NCI-H526 (cell line): ENCODE measurements at regions not wholly inside any gene's neighbourhood (a gene's known extent, or its start where the extent isn't known, plus 50 kb on each side); places are given as distances from the start of the nearest gene placed in this dataset.

ENCODE experiments used
- DNase-seq, 2 experiments: peaks; one replicate each; lab custom pipeline; 2025; lab: John Stamatoyannopoulos, UW

- DNase-seq: no peak
These were observed 125.1 kb downstream of the ETS2 start for GRCh38 chr21:38930853-38931252.

GRCh38 chr21:38930066-38930465 is 124.3 kb downstream of the ETS2 start:
- DNase-seq: no peak

DNA sequence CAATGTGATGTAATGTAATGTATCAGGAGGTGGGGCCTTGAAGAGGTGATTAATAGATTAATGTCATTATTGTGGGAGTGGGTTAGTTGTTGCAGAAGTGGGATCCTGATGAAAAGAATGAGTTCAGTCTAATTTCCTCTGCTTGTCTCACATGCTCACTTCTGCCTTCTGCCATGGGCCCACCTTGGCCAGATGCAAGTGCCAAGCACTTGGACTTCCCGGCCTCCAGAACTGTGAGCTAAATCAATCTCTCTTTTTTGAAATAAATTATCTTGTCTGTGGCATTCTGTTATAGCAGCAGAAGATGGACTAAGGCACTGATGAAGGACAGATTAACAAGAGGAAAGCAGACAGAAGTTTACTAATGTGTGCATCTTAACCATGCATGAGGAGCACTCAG is 123.9 kb downstream of the ETS2 start:
- no peak for DNase-seq

DNA sequence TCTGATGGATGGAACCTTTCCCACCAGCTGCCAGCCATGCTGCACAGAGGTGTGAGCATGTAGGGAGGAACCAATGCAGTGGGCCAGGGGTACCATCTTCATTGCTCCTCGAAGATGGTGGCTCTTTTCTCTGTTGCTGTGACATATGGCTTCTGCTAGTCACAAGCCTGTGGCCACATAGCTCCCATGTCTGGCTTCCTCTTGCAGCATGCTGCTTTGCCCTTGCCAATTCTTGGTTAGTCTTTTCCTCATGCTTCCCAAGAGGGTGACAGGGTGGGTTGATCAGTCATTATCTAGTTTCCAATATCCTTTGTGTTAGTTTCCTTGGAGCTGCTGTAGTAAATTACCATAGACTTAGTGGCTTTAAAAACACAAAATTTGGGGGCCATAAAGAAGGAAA is 123.4 kb downstream of the ETS2 start:
- no peak for DNase-seq

DNA sequence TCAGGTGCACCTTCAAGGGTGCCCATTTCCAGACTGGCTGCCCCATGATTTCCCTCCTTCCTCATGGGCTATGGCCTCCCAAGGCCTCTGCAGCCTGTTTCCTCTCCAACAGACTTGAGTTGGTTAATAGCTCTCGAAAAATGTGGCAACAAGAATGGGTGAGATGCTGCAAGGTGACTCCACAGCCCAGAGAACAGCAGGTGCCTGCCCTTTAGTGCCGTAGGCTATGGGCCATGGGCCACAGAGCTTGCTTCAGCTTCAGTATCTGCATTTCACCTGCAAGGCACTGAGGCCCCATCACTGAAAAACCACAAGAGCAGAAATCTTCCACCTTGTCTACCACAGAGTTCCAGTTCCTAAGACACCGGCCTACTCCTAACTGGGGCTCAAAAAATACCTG is 122.0 kb downstream of the ETS2 start:
- no peak for DNase-seq

GRCh38 chr21:38925923-38926322 is 120.2 kb downstream of the ETS2 start:
- no peak for DNase-seq

- no peak for DNase-seq
These were observed 119.7 kb downstream of the ETS2 start for GRCh38 chr21:38925478-38925877.

GRCh38 chr21:38924954-38925353 is 119.2 kb downstream of the ETS2 start:
- DNase-seq: no peak

DNA sequence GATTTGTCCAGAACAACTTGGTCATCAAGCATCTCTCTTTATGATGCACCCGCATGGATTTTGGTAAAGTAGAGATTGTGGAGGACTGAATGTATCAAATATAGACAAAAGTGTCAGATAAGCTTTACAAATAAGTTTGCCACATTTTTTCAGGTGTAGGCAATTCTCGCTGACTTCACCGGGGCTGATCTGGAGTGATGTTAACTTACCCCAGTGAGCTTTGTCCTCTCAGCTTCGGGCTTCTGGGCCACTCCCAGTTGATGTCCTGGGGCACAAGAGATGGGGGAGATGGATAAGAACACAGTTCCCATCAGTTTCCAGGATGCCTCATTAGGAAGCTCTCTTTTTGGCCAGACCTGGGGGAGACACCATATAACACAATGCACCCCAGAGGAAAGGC is 117.7 kb downstream of the ETS2 start:
- no peak for DNase-seq

DNA sequence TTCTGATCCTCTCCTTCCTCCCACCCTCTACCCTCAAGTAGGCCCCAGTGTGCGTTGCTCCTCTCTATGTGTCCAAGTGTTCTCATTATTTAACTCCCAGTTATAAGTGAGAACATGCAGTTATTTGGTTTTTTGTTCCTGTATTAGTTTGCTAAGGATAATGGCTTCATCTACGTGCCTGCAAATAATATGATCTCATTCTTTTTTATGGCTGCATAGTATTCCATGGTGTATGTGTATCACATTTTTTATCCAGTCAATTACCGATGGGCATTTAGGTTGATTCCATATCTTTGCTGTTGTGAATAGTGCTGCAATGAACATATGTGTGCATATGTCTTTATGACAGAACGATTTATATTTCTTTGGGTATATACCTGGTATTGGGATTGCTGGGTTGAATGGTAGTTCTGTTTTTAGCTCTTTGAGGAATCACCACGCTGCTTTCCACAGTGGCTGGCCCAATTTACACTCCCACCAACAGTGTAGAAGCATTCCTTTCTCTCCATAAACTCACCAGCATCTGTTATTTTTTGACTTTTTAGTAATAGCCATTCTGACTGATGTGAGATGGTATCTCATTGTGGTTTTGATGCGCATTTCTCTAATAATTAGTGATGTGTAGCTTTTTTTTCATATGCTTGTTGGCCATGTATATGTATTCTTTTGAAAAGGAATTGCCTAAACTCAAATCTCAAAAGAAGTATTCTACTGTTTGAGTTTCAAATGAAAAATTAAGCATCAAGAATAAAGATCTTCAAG is 116.9 kb downstream of the ETS2 start:
- no peak for DNase-seq

GRCh38 chr21:38921511-38922251 is 116.0 kb downstream of the ETS2 start:
- DNase-seq: no peak

GRCh38 chr21:38920631-38921398 is 115.1 kb downstream of the ETS2 start:
- no peak for DNase-seq

DNA sequence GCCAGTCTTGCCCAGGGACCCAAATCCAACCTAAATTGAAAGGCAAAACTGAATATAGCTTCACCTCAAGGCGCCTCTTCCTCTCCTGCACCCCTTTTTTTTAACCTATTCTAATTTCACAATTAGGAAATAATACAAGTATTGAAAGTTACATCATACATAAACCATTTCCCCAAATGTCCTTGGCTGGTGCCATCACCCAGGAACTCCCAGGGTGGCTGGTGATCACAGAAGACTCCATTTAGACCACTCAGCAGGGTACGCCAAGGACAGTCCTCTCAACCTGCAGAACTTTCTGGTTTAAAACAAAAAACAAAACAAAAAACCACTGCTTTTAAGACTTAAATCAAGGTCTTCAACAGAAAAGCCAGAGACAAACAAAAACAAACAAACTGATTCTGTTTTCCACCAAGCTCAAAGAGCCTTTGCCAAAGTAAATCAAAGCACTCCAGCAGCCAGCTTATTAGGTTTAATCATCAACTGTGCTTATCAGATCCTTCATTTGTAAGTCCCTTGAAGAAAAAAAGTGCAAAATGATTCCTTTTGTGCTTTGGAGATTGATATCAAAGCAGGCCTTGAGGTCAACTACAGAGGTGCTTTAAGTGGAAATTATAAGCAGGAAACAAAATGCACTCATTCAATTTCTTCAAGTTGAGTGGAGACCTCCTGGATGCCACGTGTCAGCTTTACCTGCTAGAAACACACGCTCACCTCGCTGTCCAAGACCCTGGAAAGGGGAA is 113.0 kb downstream of the ETS2 start:
- no peak for DNase-seq

GRCh38 chr21:38917043-38917774 is 111.5 kb downstream of the ETS2 start:
- DNase-seq: peak; percentile 7 to 9

GRCh38 chr21:38916214-38916964 is 110.7 kb downstream of the ETS2 start:
- DNase-seq: no peak

- no peak for DNase-seq
These were observed 109.8 kb downstream of the ETS2 start for GRCh38 chr21:38915546-38915945.

GRCh38 chr21:38914528-38915293 is 109.0 kb downstream of the ETS2 start:
- DNase-seq: no peak

DNA sequence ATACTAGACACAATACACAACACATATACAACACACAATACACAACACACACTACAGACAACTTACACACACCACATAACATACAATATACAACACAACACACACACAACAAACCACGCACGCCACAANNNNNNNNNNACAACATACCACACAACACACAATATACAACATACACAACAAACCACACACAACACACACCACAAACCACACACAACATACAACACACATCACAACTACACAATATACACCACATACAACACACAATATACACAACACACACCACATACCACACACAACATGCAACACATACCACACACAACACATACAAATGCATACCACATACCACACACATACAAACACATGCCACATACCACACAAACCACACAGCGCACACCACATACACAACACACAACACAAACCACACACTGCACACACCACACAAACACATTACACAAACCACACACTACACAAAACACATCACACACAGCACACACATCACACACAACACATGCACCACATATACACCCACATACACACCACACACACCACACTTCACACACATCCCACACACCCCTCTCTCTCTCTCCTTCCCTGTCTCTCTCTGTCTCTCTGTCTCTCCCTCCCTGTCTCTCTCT is 108.3 kb downstream of the ETS2 start:
- DNase-seq: no peak

GRCh38 chr21:38913120-38913892 is 107.6 kb downstream of the ETS2 start:
- peak; percentile 21 to 68 for DNase-seq
